GM19239 (cell line): ENCODE measurements at regions not wholly inside any gene's neighbourhood (a gene's known extent, or its start where the extent isn't known, plus 50 kb on each side); places are given as distances from the start of the nearest gene placed in this dataset.
"Not testable (repeated sequence)": the region's sequence is repeated elsewhere in the genome, so short reads cannot be mapped to it uniquely, and the experiment has no call there.

Experiments
- DNase-seq: peaks from one replicate; pipeline ENCODE4 v3.0.0; 2011; ENCODE audit warnings: low spot score; ENCODE audit not compliant: insufficient read length
- FAIRE-seq: peaks from 2 replicates; lab custom pipeline; 2011; peaks lifted over from hg19 to GRCh38; lab: Jason Lieb, UNC

- DNase-seq = no peak
- no peak for FAIRE-seq
These were observed 265.5 kb downstream of the ALDH8A1 start for GRCh38 chr6:134684423-134684795.

DNA sequence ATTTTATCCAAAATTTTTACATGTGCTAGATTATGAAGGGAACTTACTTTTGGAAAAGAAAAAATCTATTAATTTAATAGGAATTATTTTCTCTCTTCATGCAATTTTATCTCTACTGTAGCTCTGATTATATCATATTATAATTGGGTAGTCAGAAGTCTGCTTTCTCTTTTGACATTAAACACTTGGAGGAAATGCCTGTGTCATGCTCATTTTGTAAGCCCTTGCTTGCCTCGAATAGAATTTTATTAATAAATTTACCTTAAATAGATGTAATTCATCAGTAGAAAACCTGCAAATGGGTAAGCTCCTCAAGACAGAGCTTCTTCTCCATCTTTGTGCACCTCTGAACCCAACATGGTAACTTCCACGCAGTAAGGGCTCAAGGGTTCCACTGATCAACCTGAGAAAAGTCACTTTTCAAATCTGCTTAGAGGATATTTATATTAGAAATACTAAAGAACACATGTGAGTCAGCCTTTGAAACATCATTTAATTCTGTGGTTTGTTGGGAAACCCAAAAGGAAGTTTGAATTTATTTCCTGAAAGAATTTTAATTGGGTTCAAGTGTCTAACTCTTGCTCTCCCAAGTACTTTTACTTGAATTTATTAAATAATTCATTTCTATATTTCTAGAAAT, 266.0 kb downstream of the ALDH8A1 start:
- no peak for FAIRE-seq
- DNase-seq = no peak

GRCh38 chr6:134680433-134680832, 269.5 kb downstream of the ALDH8A1 start:
- no peak for DNase-seq
- FAIRE-seq = no peak

DNA sequence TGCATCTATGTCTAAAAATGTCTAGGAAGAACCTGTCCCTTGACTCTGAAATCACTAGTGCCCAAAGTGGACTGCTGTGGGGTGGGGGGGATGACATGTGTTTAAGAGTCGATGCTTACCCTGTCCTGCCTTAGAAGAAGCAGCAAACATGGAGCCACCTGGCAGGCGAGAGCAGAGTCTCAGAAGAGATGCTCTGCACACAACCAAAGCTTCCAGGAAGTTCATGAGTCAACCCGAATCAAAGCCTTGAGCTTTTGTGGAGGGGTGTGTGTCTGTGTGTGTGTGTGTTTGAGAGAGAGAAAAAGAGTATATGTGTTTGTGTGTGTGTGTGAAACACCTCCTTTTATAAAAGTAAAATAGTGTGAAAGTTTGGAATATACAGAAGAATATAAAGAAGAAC, 269.9 kb downstream of the ALDH8A1 start:
- DNase-seq (no peak), FAIRE-seq (no peak)

DNA sequence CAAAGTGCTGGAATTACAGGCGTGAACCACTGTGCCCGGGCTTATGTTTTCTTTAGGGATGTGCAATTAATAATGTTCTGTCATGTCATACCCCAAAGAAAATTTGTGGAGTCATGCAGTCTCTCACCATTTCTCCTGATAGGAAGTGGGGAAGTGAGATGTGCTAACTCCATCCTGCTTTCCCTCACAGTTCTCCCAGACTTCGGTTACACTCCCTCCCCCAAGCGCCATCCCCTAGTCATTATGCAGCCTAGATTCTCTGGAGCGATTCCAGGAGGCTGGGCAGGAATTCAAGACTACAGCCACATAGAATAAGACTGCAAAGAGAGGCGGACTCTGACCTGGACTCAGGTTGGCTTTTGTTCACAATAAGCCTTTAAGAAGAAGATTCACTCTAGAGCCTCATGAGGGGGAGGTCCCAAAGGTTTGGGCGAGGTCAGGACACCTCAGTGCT, 271.4 kb downstream of the ALDH8A1 start:
- no peak for FAIRE-seq
- no peak for DNase-seq

- DNase-seq (no peak), FAIRE-seq (no peak)
These were observed 273.3 kb downstream of the ALDH8A1 start for GRCh38 chr6:134676307-134677281.

- FAIRE-seq (no peak), DNase-seq (no peak)
These were observed 274.5 kb downstream of the ALDH8A1 start for GRCh38 chr6:134675110-134676054.

GRCh38 chr6:134674562-134674961, 275.3 kb downstream of the ALDH8A1 start:
- DNase-seq (no peak), FAIRE-seq (no peak)

DNA sequence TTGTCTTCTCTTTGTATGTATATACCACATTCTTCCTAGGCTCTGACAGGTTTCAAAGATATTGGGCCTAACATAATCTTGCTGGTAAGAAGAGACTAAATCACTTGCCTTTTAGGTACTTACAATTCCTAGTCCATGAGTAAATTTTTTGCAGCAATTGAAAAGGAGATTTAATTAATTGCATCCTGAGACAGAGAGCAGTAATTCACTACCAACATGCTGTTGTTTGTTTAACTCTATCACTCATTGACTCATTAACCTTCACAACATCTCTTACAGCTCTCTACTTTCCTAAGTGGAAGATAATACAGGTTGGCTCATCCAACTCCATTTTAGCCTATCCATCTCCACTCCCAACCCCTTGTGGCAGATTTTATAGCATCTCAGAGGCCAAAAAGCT, 280.4 kb downstream of the ALDH8A1 start:
- FAIRE-seq (no peak), DNase-seq (no peak)

GRCh38 chr6:134667111-134667510, 282.8 kb downstream of the ALDH8A1 start:
- FAIRE-seq (no peak), DNase-seq (no peak)

- FAIRE-seq = no peak
- no peak for DNase-seq
These were observed 283.8 kb downstream of the ALDH8A1 start for GRCh38 chr6:134666125-134666524.

- FAIRE-seq (no peak), DNase-seq (no peak)
These were observed 284.7 kb downstream of the ALDH8A1 start for GRCh38 chr6:134665029-134665723.

- no peak for FAIRE-seq
- DNase-seq = no peak
These were observed 285.9 kb downstream of the ALDH8A1 start for GRCh38 chr6:134663800-134664535.

DNA sequence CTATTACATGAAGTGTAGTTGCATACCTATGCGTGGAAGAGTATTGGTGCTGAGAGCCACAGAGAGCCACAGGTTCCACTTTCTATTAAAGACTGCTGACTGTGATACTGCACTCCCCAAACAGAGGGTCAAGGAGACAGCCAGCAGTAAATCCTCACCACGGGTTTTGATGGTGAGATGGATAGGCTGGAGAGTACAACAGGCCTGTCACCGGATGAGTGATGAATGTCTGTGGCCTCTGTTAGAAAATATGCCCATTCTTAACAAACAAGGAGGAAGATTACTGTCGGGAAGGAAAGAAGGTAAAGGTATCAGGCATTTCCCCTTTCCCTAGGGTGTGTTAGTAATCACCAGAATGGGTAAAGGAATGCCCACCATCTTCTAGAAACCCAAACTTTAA, 286.5 kb downstream of the ALDH8A1 start:
- FAIRE-seq = no peak
- DNase-seq = no peak

DNA sequence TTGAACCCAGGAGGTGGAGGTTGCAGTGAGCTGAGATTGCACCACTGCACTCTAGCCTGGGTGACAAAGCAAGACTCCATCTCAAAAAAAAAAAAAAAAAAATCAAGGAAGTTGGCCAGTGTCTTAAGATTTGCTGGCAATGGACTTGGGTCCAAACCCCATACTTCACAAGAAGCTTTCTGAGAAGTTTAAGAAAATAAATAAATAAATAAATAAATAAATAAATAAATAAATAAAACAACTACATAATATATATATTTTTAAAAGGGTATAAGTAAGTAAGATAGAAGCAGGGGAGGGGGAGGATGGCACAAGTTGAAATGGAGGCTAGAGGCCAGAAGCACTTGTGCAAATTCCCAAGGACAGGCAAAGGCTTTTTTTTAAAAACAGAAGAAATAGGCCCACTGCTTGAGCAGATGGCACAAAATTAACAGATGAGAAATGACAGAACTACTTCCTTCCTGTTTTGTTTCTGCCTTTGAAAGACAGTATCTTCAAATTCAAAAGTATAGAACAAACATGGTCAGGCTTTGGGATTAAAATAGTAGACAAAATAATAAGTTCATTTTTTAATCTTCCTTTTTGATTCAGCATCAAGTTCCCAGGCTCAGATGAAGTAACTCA, 287.7 kb downstream of the ALDH8A1 start:
- FAIRE-seq (no peak), DNase-seq (no peak)

GRCh38 chr6:134659885-134660284, 290.0 kb downstream of the ALDH8A1 start:
- not testable (repeated sequence) for DNase-seq, FAIRE-seq

DNA sequence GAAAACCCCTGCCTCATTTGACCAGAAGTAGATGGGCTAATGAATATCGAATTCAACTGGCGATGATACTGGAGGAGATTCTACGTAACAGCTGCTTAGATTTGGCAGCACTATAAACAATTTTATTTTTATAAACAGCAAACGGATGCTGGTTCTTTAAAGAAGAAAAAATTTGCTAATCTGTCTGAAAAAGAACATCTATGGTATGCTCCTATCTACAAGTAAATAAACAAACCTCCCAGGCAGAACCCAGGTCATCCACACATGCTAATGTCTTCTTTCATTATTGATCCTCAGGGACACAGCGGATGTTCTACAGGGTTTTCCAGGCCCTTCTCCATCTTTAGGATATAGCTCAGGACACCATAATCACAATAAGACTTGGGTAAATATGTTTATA, 291.3 kb downstream of the ALDH8A1 start:
- DNase-seq (no peak), FAIRE-seq (no peak)

DNA sequence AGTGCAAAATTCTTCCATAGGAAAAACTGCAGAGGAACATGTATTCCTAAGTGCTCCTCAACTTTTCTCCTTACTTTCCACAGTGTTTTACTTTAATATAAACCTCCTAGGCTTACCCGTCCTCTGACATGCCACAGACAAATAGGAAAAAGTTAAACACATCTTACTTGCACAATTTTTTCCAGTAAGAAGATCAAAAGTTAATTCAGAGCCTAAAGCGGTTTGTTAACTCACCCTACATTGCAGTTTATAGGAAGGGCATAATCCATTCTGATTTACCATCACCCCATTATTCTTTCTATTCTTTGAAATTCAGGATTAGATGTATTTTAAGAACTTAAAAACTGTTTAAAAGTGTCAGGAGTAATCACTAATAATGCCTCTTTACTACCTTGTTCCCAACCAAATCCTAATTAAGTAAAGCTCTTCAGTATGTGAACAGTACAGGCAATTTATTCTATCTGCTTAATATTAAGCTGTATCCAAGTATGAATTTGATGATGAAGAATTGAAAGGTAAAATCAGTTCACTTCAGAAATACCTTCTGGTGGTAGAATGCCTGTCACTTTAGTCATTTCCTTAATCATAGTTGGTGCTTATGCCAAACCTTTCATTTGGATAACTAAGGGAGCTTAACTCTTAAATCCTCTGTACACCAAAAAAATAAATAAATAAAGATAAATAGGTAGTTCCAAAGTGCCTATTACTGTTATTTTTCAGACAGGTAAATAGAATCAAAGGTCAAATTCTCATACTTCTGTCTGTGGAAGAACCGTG, 292.0 kb downstream of the ALDH8A1 start:
- no peak for FAIRE-seq
- no peak for DNase-seq
